NCI-H526 (cell line): ENCODE measurements at regions not wholly inside any gene's neighbourhood (a gene's known extent, or its start where the extent isn't known, plus 50 kb on each side); places are given as distances from the start of the nearest gene placed in this dataset.
"Not testable (repeated sequence)": the region's sequence is repeated elsewhere in the genome, so short reads cannot be mapped to it uniquely, and the experiment has no call there.

ENCODE experiments used
- DNase-seq, 2 experiments: peaks; one replicate each; lab custom pipeline; 2025; lab: John Stamatoyannopoulos, UW

GRCh38 chr10:21053953-21054690, 157.0 kb upstream of the NEBL start:
- DNase-seq, result no peak

DNA sequence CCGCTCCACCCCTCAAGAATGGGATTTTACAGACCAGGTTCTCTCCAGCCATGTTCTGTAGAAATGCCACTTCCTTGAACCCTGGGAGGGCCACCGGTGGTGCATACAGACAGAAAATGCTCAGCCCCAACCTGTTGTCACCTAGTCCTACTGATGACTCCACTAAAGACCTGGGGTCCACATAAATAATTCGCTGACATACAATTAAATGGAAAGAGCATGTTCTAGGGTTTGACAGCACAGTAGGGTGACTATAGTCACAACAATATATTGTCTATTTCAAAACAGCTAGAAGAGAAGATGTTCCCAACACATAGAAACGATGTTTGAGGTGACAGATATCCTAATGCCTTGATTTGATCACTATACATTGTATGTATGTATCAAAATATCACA, 155.6 kb upstream of the NEBL start:
- no peak for DNase-seq

DNA sequence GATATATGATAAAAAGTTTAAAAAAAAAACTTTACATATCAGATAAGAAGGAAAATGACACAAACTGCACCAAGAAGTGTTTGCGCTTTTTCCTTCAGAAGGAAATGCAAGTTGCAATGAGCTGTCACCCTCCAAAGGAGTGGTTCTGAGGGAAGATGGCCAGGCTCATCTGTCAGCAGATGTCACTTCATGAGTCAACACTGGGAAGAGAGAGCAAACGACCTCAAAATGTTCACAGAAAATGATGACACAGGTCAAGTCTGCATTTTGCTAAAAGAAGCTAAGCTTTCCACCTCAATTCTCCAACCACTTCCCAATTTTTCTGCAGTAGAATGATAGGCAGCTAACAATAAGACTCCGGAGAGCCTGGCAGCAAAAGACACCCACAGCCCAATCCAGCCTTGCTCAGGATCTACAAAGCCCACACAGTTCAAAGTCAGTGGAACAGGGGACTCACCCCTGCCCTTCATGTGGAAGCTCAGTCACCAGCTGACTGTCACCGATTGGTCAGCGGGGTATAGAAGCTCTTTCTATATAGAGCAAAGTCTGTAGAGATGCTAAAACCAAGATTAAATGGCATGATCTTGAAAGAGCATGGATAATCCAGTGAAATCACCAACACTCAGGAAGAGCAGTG, 155.1 kb upstream of the NEBL start:
- no peak for DNase-seq

DNA sequence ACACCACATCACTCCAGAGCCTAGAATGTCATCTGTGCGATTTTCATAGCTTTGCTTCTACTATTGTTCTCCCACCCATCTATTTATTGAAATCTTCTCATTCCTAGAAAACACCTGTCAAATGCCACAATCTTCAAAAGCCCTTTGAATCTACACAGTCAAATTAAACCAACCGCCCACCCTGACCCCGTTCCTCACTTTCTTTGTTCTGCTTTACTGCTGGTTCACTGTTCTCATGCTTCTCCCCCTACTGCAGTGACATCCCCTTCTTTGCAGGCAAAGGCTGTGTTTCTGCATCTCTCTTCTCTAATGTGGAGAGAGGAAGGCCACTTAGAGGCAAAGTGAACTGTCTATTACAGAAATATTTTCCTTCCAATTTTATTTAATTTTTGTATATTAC, 152.4 kb upstream of the NEBL start:
- DNase-seq, result no peak

DNA sequence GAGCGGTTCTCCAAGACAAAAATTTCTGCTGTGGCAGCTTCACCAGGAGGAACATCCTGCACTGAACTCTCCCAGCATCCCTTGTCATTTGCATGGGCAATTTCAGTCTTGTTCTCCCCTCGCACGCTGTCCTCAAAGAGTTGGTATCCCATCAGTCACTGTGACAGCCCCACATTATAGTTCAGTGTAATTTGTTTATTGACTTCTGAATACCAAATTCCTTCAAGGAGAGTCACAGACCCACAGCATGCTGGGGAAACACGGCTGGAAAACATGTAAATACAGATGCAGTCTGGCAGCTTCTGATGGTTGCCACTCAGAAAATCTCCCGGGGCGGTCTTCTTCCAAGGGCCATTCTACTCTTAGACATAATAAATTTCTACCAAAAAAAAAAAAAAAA, 151.0 kb upstream of the NEBL start:
- DNase-seq, result peak; percentile 85 to 92

- DNase-seq, result no peak
Measured at GRCh38 chr10:21047511-21047910, 150.4 kb upstream of the NEBL start.

- DNase-seq, result no peak
Measured at GRCh38 chr10:21047096-21047495, 150.0 kb upstream of the NEBL start.

GRCh38 chr10:21043044-21043443, 145.9 kb upstream of the NEBL start:
- no peak for DNase-seq

GRCh38 chr10:21042536-21042935, 145.4 kb upstream of the NEBL start:
- no peak for DNase-seq

GRCh38 chr10:21041763-21042458, 144.8 kb upstream of the NEBL start:
- DNase-seq, result no peak

- no peak for DNase-seq
Measured at GRCh38 chr10:21039721-21040120, 142.6 kb upstream of the NEBL start.

DNA sequence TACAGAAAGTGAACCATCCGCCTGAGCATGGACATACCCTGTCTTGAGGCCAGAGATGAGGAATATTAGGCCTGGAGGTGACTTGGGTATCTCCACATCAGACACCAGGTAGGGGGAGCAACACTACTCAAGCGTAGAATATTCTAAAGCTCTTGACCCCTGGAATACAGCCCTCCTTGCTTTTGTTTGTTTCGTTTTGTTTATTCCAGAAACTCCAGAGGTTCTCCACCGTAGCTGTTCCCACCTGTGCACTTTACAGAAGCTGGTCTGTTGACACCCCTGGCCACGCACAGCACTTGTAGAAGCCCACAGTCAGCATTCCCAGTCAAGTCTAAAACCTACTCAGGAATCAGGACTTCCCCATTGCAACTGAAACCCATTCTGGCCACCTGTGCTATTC, 139.6 kb upstream of the NEBL start:
- no peak for DNase-seq

- not testable (repeated sequence) for DNase-seq
Measured at GRCh38 chr10:21034770-21035169, 137.7 kb upstream of the NEBL start.

DNA sequence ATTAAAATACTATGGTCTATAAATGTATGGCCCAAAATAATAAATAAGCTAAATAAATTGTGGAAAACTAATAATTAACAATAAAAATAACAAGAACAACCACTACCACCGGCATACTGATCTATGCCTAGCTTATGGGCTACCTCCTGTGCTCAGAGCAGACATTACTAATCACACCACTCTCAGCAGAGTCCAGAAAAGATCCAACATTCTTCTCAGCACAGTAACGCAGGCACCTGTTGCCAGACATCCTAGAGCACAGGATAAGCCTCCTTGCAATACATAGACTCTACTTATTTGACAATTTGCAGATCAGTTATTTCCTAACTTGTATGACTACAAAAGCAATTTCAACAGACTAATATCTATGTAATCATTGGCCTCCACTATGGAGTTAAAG, 137.1 kb upstream of the NEBL start:
- no peak for DNase-seq

DNA sequence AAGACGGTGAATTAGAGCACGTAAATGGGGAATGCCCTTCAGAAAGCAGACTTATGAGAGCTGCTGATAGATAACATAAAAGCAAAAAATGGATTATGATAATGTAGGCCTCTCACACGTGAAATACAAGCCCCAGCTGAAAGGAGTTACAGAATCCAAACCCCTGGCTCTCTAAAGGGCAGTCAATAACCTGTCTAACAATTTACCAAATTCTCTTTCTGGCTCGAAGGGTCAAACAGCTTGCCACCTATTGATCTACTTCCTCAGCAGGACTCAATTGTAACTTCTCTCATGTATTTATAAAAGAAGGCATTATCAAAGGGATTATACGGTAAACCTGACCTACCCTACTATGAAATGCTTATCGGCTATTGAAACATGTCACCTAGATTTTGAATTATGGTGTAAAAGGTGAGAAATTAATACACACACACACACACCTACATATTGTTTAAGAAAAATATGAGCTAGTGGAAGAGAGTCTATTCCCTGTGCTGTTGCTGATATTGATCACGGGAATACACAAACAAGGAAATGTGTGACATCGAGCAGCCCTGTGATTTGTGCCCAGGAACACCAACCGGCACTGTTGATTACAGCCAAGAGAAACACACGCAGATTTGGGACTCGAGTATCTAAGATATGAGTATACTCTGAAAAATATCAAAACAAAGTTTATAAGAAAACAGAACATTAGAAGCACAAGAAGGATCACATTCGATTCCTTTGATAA, 135.6 kb upstream of the NEBL start:
- DNase-seq, result no peak

- DNase-seq, result peak in 1 of 2 experiments; percentile 19
Measured at GRCh38 chr10:21031232-21031795, 134.2 kb upstream of the NEBL start.

GRCh38 chr10:21030091-21030490, 133.0 kb upstream of the NEBL start:
- no peak for DNase-seq

GRCh38 chr10:21022821-21023220, 125.7 kb upstream of the NEBL start:
- DNase-seq, result no peak

GRCh38 chr10:21021843-21022594, 124.9 kb upstream of the NEBL start:
- peak in 1 of 2 experiments; percentile 8 for DNase-seq

GRCh38 chr10:21021231-21021630, 124.1 kb upstream of the NEBL start:
- no peak for DNase-seq

GRCh38 chr10:21020545-21020944, 123.4 kb upstream of the NEBL start:
- DNase-seq, result peak in 1 of 2 experiments; percentile 24
